ENCODE measurements at regions not wholly inside any gene's neighbourhood (a gene's known extent, or its start where the extent isn't known, plus 50 kb on each side); places are given as distances from the start of the nearest gene placed in this dataset.
"Not testable (repeated sequence)": the region's sequence is repeated elsewhere in the genome, so short reads cannot be mapped to it uniquely, and the experiment has no call there.

- DNase-seq: no peak
Measured at GRCh38 chr1:194080826-194081225, 894.4 kb upstream of the B3GALT2 start.

- no peak for DNase-seq
Measured at GRCh38 chr1:194078765-194079164, 892.4 kb upstream of the B3GALT2 start.

GRCh38 chr1:194076646-194077045, 890.2 kb upstream of the B3GALT2 start:
- DNase-seq: no peak

GRCh38 chr1:194073833-194074232, 887.4 kb upstream of the B3GALT2 start:
- no peak for DNase-seq

GRCh38 chr1:194071205-194071604, 884.8 kb upstream of the B3GALT2 start:
- DNase-seq: no peak

- no peak for DNase-seq
Measured at GRCh38 chr1:194069831-194070218, 883.4 kb upstream of the B3GALT2 start.

GRCh38 chr1:194069168-194069830, 882.9 kb upstream of the B3GALT2 start:
- no peak for DNase-seq

- DNase-seq: no peak
Measured at GRCh38 chr1:194068446-194069167, 882.2 kb upstream of the B3GALT2 start.

- DNase-seq: no peak
Measured at GRCh38 chr1:194067772-194068171, 881.4 kb upstream of the B3GALT2 start.

- DNase-seq: no peak
Measured at GRCh38 chr1:194062962-194063361, 876.5 kb upstream of the B3GALT2 start.

- no peak for DNase-seq
Measured at GRCh38 chr1:194062526-194062925, 876.1 kb upstream of the B3GALT2 start.

- no peak for DNase-seq
Measured at GRCh38 chr1:194060481-194060880, 874.1 kb upstream of the B3GALT2 start.

GRCh38 chr1:194058268-194058667, 871.9 kb upstream of the B3GALT2 start:
- not testable (repeated sequence) for DNase-seq

- no peak for DNase-seq
Measured at GRCh38 chr1:194056169-194056568, 869.8 kb upstream of the B3GALT2 start.

GRCh38 chr1:194055536-194055935, 869.1 kb upstream of the B3GALT2 start:
- DNase-seq: no peak

GRCh38 chr1:194052514-194053338, 866.3 kb upstream of the B3GALT2 start:
- no peak for DNase-seq

- no peak for DNase-seq
Measured at GRCh38 chr1:194047921-194048320, 861.5 kb upstream of the B3GALT2 start.

GRCh38 chr1:194047206-194047605, 860.8 kb upstream of the B3GALT2 start:
- DNase-seq: no peak

- DNase-seq: no peak
Measured at GRCh38 chr1:194045416-194045815, 859.0 kb upstream of the B3GALT2 start.

GRCh38 chr1:194044892-194045291, 858.5 kb upstream of the B3GALT2 start:
- no peak for DNase-seq

- no peak for DNase-seq
Measured at GRCh38 chr1:194043984-194044755, 857.8 kb upstream of the B3GALT2 start.

- no peak for DNase-seq
Measured at GRCh38 chr1:194042736-194043135, 856.3 kb upstream of the B3GALT2 start.

- DNase-seq: no peak
Measured at GRCh38 chr1:194040496-194040895, 854.1 kb upstream of the B3GALT2 start.

All from RPMI8226 (cell line).